ENCODE measurements at regions not wholly inside any gene's neighbourhood (a gene's known extent, or its start where the extent isn't known, plus 50 kb on each side); places are given as distances from the start of the nearest gene placed in this dataset.

GRCh38 chr13:90793261-90793820 lies 554.1 kb upstream of the MIR17HG start:
- FAIRE-seq: no peak
- no peak for DNase-seq (ENCODE audit: insufficient read length, low spot score)
- TF ChIP-seq CTCF (IDR thresholded peaks at IDR 0.05; ENCODE audit: insufficient read depth, missing control alignments): no peak

GRCh38 chr13:90796474-90796873 lies 551.0 kb upstream of the MIR17HG start:
- TF ChIP-seq CTCF (IDR thresholded peaks at IDR 0.05; ENCODE audit: insufficient read depth, missing control alignments): no peak
- FAIRE-seq (no peak), DNase-seq (ENCODE audit: insufficient read length, low spot score) (no peak)

- no peak for DNase-seq (ENCODE audit: insufficient read length, low spot score)
- no peak for FAIRE-seq
- TF ChIP-seq CTCF (IDR thresholded peaks at IDR 0.05; ENCODE audit: insufficient read depth, missing control alignments): no peak
Observed at GRCh38 chr13:90797335-90797734, 550.2 kb upstream of the MIR17HG start.

GRCh38 chr13:90798381-90798780 lies 549.1 kb upstream of the MIR17HG start:
- no peak for DNase-seq (ENCODE audit: insufficient read length, low spot score)
- peak; percentile 46 for FAIRE-seq
- no peak for TF ChIP-seq CTCF (IDR thresholded peaks at IDR 0.05; ENCODE audit: insufficient read depth, missing control alignments)

GRCh38 chr13:90800082-90800746 lies 547.3 kb upstream of the MIR17HG start:
- no peak for TF ChIP-seq CTCF (IDR thresholded peaks at IDR 0.05; ENCODE audit: insufficient read depth, missing control alignments)
- FAIRE-seq: no peak
- no peak for DNase-seq (ENCODE audit: insufficient read length, low spot score)

- FAIRE-seq: peak; percentile 56
- no peak for DNase-seq (ENCODE audit: insufficient read length, low spot score)
- TF ChIP-seq CTCF (IDR thresholded peaks at IDR 0.05; ENCODE audit: insufficient read depth, missing control alignments): no peak
Observed at GRCh38 chr13:90801621-90802020, 545.9 kb upstream of the MIR17HG start.

GRCh38 chr13:90803210-90803609 lies 544.3 kb upstream of the MIR17HG start:
- DNase-seq (ENCODE audit: insufficient read length, low spot score) (no peak), FAIRE-seq (no peak)
- no peak for TF ChIP-seq CTCF (IDR thresholded peaks at IDR 0.05; ENCODE audit: insufficient read depth, missing control alignments)
